ENCODE measurements at regions not wholly inside any gene's neighbourhood (a gene's known extent, or its start where the extent isn't known, plus 50 kb on each side); places are given as distances from the start of the nearest gene placed in this dataset.

- TF ChIP-seq, protein P1, sequence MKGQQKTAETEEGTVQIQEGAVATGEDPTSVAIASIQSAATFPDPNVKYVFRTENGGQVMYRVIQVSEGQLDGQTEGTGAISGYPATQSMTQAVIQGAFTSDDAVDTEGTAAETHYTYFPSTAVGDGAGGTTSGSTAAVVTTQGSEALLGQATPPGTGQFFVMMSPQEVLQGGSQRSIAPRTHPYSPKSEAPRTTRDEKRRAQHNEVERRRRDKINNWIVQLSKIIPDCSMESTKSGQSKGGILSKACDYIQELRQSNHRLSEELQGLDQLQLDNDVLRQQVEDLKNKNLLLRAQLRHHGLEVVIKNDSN (CRISPR knock-in tag; IDR thresholded peaks at IDR 0.05): no peak
- no peak for TF ChIP-seq ELF4 (CRISPR knock-in tag; IDR thresholded peaks at IDR 0.05; ENCODE audit: low read depth)
- TF ChIP-seq CTCF (IDR thresholded peaks at IDR 0.05): no peak
- TF ChIP-seq, protein P2, sequence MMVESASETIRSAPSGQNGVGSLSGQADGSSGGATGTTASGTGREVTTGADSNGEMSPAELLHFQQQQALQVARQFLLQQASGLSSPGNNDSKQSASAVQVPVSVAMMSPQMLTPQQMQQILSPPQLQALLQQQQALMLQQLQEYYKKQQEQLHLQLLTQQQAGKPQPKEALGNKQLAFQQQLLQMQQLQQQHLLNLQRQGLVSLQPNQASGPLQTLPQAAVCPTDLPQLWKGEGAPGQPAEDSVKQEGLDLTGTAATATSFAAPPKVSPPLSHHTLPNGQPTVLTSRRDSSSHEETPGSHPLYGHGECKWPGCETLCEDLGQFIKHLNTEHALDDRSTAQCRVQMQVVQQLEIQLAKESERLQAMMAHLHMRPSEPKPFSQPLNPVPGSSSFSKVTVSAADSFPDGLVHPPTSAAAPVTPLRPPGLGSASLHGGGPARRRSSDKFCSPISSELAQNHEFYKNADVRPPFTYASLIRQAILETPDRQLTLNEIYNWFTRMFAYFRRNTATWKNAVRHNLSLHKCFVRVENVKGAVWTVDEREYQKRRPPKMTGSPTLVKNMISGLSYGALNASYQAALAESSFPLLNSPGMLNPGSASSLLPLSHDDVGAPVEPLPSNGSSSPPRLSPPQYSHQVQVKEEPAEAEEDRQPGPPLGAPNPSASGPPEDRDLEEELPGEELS (CRISPR knock-in tag; IDR thresholded peaks at IDR 0.05): no peak
- no peak for TF ChIP-seq NR2C2 (CRISPR knock-in tag; IDR thresholded peaks at IDR 0.05)
- no peak for TF ChIP-seq SP1 (CRISPR knock-in tag; conservative IDR thresholded peaks at IDR 0.05)
Observed at GRCh38 chr10:108673741-108674140, 1249.6 kb downstream of the XPNPEP1 start.

Data from WTC11 (cell line).